Fibroblast of skin of abdomen (primary cell): ENCODE measurements at regions not wholly inside any gene's neighbourhood (a gene's known extent, or its start where the extent isn't known, plus 50 kb on each side); places are given as distances from the start of the nearest gene placed in this dataset.
"Not testable (repeated sequence)": the region's sequence is repeated elsewhere in the genome, so short reads cannot be mapped to it uniquely, and the experiment has no call there.

Experiments
- DNase-seq: peaks from one replicate; pipeline ENCODE4 v3.0.0-alpha.2; 2013

- DNase-seq, result peak; percentile 52
Measured at GRCh38 chr5:173495225-173495904, 121.1 kb downstream of the BOD1 start.

GRCh38 chr5:173494446-173494845, 122.0 kb downstream of the BOD1 start:
- DNase-seq, result no peak

- no peak for DNase-seq
Measured at GRCh38 chr5:173493846-173494245, 122.6 kb downstream of the BOD1 start.

GRCh38 chr5:173493040-173493439, 123.4 kb downstream of the BOD1 start:
- DNase-seq, result no peak

GRCh38 chr5:173490681-173491080, 125.8 kb downstream of the BOD1 start:
- DNase-seq, result no peak

- no peak for DNase-seq
Measured at GRCh38 chr5:173488144-173488543, 128.3 kb downstream of the BOD1 start.

GRCh38 chr5:173487300-173487699, 129.2 kb downstream of the BOD1 start:
- no peak for DNase-seq

GRCh38 chr5:173486355-173487225, 129.9 kb downstream of the BOD1 start:
- DNase-seq, result no peak

- DNase-seq, result no peak
Measured at GRCh38 chr5:173484569-173484968, 131.9 kb downstream of the BOD1 start.

- not testable (repeated sequence) for DNase-seq
Measured at GRCh38 chr5:173483599-173483998, 132.9 kb downstream of the BOD1 start.

GRCh38 chr5:173483160-173483559, 133.3 kb downstream of the BOD1 start:
- no peak for DNase-seq

- no peak for DNase-seq
Measured at GRCh38 chr5:173481821-173482220, 134.6 kb downstream of the BOD1 start.

- no peak for DNase-seq
Measured at GRCh38 chr5:173480896-173481295, 135.6 kb downstream of the BOD1 start.

GRCh38 chr5:173479711-173480110, 136.7 kb downstream of the BOD1 start:
- DNase-seq, result peak; percentile 46

GRCh38 chr5:173477345-173478040, 139.0 kb downstream of the BOD1 start:
- DNase-seq, result peak; percentile 79

- no peak for DNase-seq
Measured at GRCh38 chr5:173475780-173476179, 140.7 kb downstream of the BOD1 start.

- DNase-seq, result peak; percentile 70
Measured at GRCh38 chr5:173474881-173475287, 141.6 kb downstream of the BOD1 start.

GRCh38 chr5:173473288-173473687, 143.2 kb downstream of the BOD1 start:
- no peak for DNase-seq

GRCh38 chr5:173472784-173473278, 143.6 kb downstream of the BOD1 start:
- DNase-seq, result peak; percentile 31

GRCh38 chr5:173472164-173472563, 143.9 kb upstream of the STC2 start:
- DNase-seq, result peak; percentile 97

- no peak for DNase-seq
Measured at GRCh38 chr5:173468821-173469251, 140.6 kb upstream of the STC2 start.

GRCh38 chr5:173466227-173466626, 138.0 kb upstream of the STC2 start:
- DNase-seq, result no peak

GRCh38 chr5:173464813-173465212, 136.6 kb upstream of the STC2 start:
- DNase-seq, result no peak
